IPS-15b (cell line): ENCODE measurements at regions not wholly inside any gene's neighbourhood (a gene's known extent, or its start where the extent isn't known, plus 50 kb on each side); places are given as distances from the start of the nearest gene placed in this dataset.
"Not testable (repeated sequence)": the region's sequence is repeated elsewhere in the genome, so short reads cannot be mapped to it uniquely, and the experiment has no call there.

ENCODE experiments used
- H3K27me3 ChIP-seq: one replicate; pipeline ENCODE4 v1.6.1; 2013; ENCODE audit warnings: low read length; ENCODE audit not compliant: control insufficient read depth, insufficient read depth
- H3K36me3 ChIP-seq: one replicate; pipeline ENCODE4 v1.6.1; 2013; ENCODE audit warnings: low read length; ENCODE audit not compliant: control insufficient read depth, insufficient read depth
- H3K4me1 ChIP-seq: one replicate; pipeline ENCODE4 v1.6.1; 2013; ENCODE audit warnings: mild to moderate bottlenecking, low read length; ENCODE audit not compliant: control insufficient read depth, insufficient read depth
- H3K4me3 ChIP-seq: one replicate; pipeline ENCODE4 v1.5.1; 2013; ENCODE audit warnings: low read depth, low read length
- H3K9ac ChIP-seq: one replicate; pipeline ENCODE4 v1.6.1; 2013; ENCODE audit warnings: low read depth, mild to moderate bottlenecking, low read length
- H3K9me3 ChIP-seq: one replicate; pipeline ENCODE4 v1.6.1; 2013; ENCODE audit warnings: mild to moderate bottlenecking, low read length; ENCODE audit not compliant: control insufficient read depth, insufficient read depth

DNA sequence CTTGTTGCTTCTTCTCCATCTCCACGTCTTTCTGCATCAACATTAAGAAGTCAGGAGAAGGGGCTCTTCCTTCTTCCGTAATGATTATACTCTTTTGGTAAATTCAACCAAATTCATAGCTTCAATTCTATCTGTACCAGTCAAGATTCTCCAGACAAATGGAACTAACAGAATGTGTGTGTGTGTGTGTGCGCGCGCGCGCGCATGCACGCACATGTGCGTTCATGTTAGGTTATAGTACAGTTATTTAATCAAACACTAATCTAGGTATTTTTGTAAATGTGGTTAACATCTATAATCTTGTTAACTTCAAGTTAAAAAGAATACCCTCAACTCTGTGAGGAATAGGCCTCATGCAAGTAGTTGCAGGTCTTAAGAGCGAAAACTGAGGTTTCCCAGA lies 150.3 kb upstream of the TAS2R1 start:
- no peak overlapping the region for H3K4me3 ChIP-seq
- no peaks in the 10 kb centered on the region for H3K9me3 ChIP-seq
- H3K9ac ChIP-seq = no peak overlapping the region
- H3K36me3 ChIP-seq = no peaks in the 10 kb centered on the region
- H3K4me1 ChIP-seq = no peaks in the 10 kb centered on the region
- no peaks in the 10 kb centered on the region for H3K27me3 ChIP-seq

DNA sequence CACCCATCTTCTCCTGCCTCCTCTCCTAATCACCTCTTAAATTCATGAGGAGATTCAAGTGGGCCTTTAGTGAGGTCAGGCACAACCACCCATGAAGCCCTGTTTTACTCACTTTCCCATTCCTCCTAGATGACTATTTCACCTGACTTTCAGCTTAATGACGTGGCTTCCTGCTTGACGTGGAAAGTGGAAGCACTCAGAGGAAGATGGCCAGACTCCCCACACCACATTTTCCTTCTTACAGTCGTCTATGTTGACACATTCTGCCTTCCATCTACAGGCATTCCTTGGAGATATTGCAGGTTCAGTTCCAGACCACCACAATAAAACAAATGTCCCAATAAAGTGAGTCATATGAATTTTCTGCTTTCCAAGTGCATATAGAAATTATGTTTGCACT lies 146.4 kb upstream of the TAS2R1 start:
- Histone ChIP-seq H3K9me3 (no peaks in the 10 kb centered on the region), H3K4me1 (no peaks in the 10 kb centered on the region), H3K27me3 (no peaks in the 10 kb centered on the region), H3K9ac (no peak overlapping the region), H3K4me3 (no peak overlapping the region), H3K36me3 (no peaks in the 10 kb centered on the region)

DNA sequence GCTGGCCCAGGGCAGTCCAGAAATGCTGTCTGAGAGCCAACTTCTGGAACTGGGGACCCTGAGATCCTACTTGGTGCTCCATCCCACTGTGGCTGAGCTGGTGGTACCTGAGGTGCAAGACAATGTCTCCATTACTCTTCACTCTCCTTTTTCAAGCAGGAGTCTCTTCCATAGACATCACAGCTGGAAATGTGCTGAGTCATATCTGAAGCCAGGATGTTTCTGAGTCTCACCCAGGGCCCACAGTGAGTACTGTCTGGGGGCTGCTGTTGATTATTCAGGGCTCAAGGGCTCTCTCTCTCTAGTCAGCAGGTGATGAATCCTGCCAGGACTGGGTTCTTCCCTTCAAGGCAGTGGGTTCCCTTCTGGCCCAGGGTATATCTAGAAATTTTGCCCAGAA lies 145.2 kb upstream of the TAS2R1 start:
- Histone ChIP-seq H3K9ac (no peak overlapping the region), H3K4me3 (no peak overlapping the region), H3K36me3 (no peaks in the 10 kb centered on the region), H3K9me3 (no peaks in the 10 kb centered on the region), H3K4me1 (no peaks in the 10 kb centered on the region), H3K27me3 (no peaks in the 10 kb centered on the region)

DNA sequence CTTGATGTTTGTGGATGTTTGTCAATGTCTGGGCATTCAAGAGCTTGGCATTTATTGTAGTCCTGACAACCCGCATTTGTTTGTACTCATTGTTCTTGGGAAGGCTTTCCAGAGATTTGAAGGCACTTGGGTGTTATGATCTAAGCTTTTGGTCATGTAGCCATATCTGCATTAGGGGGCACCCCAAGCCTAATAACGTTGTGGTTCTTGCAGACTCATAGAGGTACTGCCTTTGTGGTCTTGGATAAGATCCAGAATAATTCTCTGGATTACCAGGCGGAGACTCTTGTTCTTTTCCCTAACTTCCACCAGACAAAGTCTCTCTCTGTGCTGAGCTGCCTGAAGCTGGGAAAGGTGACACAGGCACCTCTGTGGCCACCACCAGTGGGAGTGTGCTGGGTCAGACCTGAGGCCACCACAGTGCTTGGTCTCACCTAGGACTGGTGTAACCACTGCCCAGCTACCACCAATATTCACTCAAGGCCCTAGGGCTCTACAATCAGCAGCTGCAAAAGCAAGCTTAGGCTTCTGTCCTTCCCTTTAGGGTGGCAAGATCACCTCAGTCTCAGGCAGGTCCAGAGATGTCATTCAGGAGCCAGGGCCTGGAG lies 144.4 kb upstream of the TAS2R1 start:
- no peaks in the 10 kb centered on the region for H3K4me1 ChIP-seq
- no peak overlapping the region for H3K9ac ChIP-seq
- no peaks in the 10 kb centered on the region for H3K9me3 ChIP-seq
- no peaks in the 10 kb centered on the region for H3K36me3 ChIP-seq
- no peaks in the 10 kb centered on the region for H3K27me3 ChIP-seq
- H3K4me3 ChIP-seq = no peak overlapping the region

DNA sequence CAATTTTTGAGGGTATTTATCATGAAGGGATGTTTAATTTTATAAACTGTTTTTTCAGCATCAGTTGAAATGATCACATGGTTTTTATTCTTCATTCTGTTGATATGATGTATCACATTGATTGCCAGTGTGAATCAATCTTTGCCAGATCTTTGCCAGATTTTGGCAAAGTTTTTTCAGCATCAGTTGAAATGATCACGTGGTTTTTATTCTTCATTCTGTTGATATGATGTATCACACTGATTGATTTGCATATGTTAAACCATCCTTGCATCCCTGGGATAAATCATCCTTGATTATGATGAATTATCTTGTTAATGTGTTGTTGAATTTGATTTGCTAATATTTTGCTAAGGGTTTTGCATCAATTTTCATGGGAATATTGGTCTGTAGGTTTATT lies 140.9 kb upstream of the TAS2R1 start:
- no peak overlapping the region for H3K9ac ChIP-seq
- H3K4me3 ChIP-seq = no peak overlapping the region
- no peaks in the 10 kb centered on the region for H3K27me3 ChIP-seq
- H3K4me1 ChIP-seq = no peaks in the 10 kb centered on the region
- no peaks in the 10 kb centered on the region for H3K36me3 ChIP-seq
- H3K9me3 ChIP-seq = no peaks in the 10 kb centered on the region

DNA sequence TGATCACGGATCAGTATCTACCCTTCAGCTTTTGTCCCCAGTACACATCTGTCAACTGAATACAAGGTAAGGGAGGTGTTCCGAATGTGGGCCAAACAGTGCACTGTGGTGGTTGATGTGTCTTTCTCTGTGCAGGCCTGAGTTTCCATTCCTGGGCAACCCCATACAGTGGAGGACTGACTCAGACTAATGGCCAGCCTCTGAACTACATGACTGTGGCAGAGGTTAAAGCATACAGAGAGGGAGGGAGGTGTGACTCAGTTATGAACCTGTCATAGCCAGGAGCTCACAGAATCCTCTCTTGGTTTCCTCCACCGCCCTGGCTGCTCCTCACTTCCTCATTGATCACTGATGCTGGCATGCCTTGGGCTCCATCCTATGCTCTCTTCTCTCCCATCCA lies 136.4 kb upstream of the TAS2R1 start:
- Histone ChIP-seq H3K9me3 (no peaks in the 10 kb centered on the region), H3K27me3 (no peaks in the 10 kb centered on the region), H3K4me1 (no peaks in the 10 kb centered on the region), H3K9ac (no peak overlapping the region), H3K4me3 (no peak overlapping the region), H3K36me3 (no peaks in the 10 kb centered on the region)

DNA sequence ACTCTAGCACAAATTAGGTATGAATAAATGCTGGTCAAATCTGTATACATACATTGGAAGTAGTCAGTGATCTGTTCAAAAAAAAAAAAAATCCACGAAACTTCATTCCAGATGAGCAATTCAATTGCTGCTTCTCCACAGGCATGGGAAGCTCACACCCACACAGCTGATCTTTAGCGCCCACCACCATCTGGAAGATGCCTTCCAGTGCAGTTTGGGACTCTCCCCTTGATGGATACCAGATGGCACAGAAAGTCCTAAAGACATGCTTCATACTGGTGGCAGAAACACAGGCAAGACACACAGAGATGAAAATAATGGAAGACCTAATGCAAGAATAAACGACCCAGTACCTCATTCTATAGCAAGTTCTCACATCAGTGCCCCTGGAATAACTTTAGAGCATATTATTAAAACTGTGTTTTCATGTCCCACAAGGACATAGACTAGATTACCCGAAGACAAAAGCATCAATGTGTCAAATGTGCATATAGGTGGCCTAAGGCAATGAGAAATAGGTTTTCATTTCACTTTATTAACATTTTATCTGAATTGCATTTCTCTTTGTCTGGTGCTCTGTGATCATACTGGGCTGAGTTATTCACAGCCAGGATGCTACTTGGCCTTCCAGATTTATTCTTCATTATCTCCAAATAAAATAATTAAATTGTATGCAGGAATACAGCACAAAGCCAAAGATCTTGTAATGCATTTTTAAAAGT lies 135.4 kb upstream of the TAS2R1 start:
- H3K4me1 ChIP-seq = no peaks in the 10 kb centered on the region
- no peak overlapping the region for H3K9ac ChIP-seq
- no peaks in the 10 kb centered on the region for H3K27me3 ChIP-seq

DNA sequence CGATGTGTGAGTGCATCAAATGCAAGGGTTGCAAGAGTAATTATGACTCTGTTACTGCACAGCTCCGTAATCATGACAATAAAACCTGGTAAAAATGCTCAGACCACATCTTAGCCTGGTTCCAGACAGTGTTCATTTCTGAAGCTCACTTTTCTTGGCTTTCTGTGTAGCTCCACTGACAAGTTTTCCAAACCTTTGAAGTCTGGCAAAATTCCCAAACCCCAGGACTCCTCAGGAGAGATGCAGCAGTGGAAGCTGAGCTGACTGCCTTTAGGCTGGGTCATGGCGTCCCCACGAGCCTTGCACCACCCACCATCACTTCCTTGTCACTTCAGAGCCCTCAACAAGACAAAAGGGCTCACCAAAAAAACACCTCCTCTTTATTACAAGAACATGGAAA lies 131.6 kb upstream of the TAS2R1 start:
- no peak overlapping the region for H3K4me3 ChIP-seq
- H3K27me3 ChIP-seq = no peaks in the 10 kb centered on the region
- H3K36me3 ChIP-seq = no peaks in the 10 kb centered on the region
- H3K9ac ChIP-seq = no peak overlapping the region
- no peaks in the 10 kb centered on the region for H3K4me1 ChIP-seq
- H3K9me3 ChIP-seq = no peaks in the 10 kb centered on the region

More for the DNA sequence above, 135.4 kb upstream of the TAS2R1 start:
- Histone ChIP-seq H3K4me3 (no peak overlapping the region), H3K9me3 (no peaks in the 10 kb centered on the region), H3K36me3 (no peaks in the 10 kb centered on the region)

DNA sequence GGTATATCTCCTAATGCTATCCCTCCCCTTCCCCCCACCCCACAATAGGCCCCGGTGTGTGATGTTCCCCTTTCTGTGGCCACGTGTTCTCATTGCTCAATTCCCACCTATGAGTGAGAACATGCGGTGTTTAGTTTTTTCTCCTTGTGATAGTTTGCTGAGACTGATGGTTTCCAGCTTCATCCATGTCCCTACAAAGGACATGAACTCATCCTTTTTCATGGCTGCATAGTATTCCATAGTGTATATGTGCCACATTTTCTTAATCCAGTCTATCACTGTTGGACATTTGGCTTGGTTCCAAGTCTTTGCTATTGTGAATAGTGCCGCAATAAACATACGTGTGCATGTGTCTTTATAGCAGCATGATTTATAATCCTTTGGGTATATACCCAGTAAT lies 122.5 kb upstream of the TAS2R1 start:
- H3K4me1 ChIP-seq, H3K9ac ChIP-seq, H3K9me3 ChIP-seq, H3K4me3 ChIP-seq, H3K27me3 ChIP-seq, H3K36me3 ChIP-seq: not testable (repeated sequence)

DNA sequence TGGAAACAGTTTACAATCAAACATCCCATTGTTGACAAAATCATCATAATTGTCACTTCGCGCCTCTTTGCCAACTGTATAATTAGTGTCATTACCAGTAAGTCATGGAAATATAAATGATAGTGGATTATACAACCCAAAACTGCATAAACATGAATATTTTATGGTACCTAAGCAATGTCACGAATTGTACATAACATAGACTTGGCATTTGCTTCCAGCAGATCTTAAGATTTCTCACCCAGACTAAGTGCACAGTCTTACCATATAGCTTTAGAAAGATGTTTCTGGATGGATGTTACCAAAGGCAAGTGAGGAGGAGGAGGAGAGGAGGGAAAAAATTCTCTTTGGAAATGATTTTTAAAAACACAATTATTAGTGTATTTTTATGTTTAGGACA lies 113.4 kb upstream of the TAS2R1 start:
- H3K9ac ChIP-seq = no peak overlapping the region
- H3K9me3 ChIP-seq = no peaks in the 10 kb centered on the region
- no peaks in the 10 kb centered on the region for H3K27me3 ChIP-seq
- H3K4me3 ChIP-seq = no peak overlapping the region
- H3K4me1 ChIP-seq = no peaks in the 10 kb centered on the region
- no peaks in the 10 kb centered on the region for H3K36me3 ChIP-seq

DNA sequence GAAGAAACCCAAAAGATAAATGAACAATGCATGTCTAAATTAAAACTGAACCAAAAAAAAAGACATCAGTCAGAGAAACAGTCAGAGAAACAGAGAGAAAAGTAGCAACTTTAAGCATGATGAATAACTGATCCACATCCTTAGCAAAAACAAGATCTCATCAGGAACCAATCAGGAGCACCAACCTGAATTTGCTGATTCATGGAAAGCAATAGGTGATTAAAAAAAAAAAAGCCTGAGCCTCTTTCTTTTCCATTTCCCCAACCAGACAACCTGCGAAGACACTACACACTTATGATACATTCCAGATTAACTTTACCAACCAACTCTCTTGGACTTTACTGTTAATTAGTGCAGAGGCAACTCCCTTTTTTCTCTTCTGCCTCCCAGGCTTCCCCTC lies 112.7 kb upstream of the TAS2R1 start:
- Histone ChIP-seq H3K9ac (no peak overlapping the region), H3K4me3 (no peak overlapping the region), H3K9me3 (no peaks in the 10 kb centered on the region), H3K36me3 (no peaks in the 10 kb centered on the region), H3K4me1 (no peaks in the 10 kb centered on the region), H3K27me3 (no peaks in the 10 kb centered on the region)

DNA sequence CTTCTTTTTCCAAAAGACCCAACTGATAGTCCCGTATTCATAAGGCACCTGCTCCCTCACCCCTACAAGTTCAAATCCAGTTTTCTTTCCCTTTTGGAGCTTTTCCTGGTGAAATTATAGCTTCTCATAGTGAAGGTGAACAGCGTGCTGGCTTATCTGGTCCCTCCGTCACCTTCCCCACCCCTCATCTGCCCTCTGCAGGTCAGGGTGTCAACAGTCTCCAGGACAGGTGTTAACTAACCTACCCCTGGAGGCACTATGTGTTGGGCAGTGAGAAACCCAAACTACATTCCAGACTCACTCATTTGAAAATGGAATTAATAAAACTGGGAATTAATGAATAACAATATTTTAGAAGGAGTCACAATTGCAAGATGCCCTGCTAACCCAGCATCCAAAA lies 109.0 kb upstream of the TAS2R1 start:
- no peak overlapping the region for H3K9ac ChIP-seq
- no peaks in the 10 kb centered on the region for H3K27me3 ChIP-seq
- H3K4me3 ChIP-seq = no peak overlapping the region
- H3K36me3 ChIP-seq = no peaks in the 10 kb centered on the region
- H3K4me1 ChIP-seq = no peaks in the 10 kb centered on the region
- no peaks in the 10 kb centered on the region for H3K9me3 ChIP-seq
